Eye (tissue), 1 donor: ENCODE measurements at regions not wholly inside any gene's neighbourhood (a gene's known extent, or its start where the extent isn't known, plus 50 kb on each side); places are given as distances from the start of the nearest gene placed in this dataset.
"Not testable (repeated sequence)": the region's sequence is repeated elsewhere in the genome, so short reads cannot be mapped to it uniquely, and the experiment has no call there.

Experiments
- DNase-seq: peaks from one replicate; pipeline ENCODE4 v3.0.0-alpha.2; 2015

- DNase-seq, result no peak
Observed at GRCh38 chr12:127829281-127830064, 437.5 kb upstream of the TMEM132C start.

- DNase-seq, result peak; percentile 44
Observed at GRCh38 chr12:127830065-127830460, 436.9 kb upstream of the TMEM132C start.

- DNase-seq, result no peak
Observed at GRCh38 chr12:127830730-127831129, 436.2 kb upstream of the TMEM132C start.

GRCh38 chr12:127832172-127832571, 434.8 kb upstream of the TMEM132C start:
- no peak for DNase-seq

GRCh38 chr12:127836802-127837201, 430.2 kb upstream of the TMEM132C start:
- not testable (repeated sequence) for DNase-seq

- no peak for DNase-seq
Observed at GRCh38 chr12:127857661-127858060, 409.3 kb upstream of the TMEM132C start.

- no peak for DNase-seq
Observed at GRCh38 chr12:127860536-127860935, 406.4 kb upstream of the TMEM132C start.

- no peak for DNase-seq
Observed at GRCh38 chr12:127861406-127861805, 405.6 kb upstream of the TMEM132C start.

- DNase-seq, result no peak
Observed at GRCh38 chr12:127873306-127873705, 393.7 kb upstream of the TMEM132C start.

GRCh38 chr12:127881371-127882140, 385.4 kb upstream of the TMEM132C start:
- no peak for DNase-seq

GRCh38 chr12:127883013-127883412, 384.0 kb upstream of the TMEM132C start:
- DNase-seq, result no peak

GRCh38 chr12:127885954-127886750, 380.8 kb upstream of the TMEM132C start:
- DNase-seq, result no peak

GRCh38 chr12:127886827-127887226, 380.1 kb upstream of the TMEM132C start:
- DNase-seq, result no peak

- peak; percentile 4 for DNase-seq
Observed at GRCh38 chr12:127888943-127889719, 377.8 kb upstream of the TMEM132C start.

GRCh38 chr12:127893895-127894609, 372.9 kb upstream of the TMEM132C start:
- no peak for DNase-seq

- no peak for DNase-seq
Observed at GRCh38 chr12:127896661-127897060, 370.3 kb upstream of the TMEM132C start.

GRCh38 chr12:127898616-127899015, 368.4 kb upstream of the TMEM132C start:
- no peak for DNase-seq

GRCh38 chr12:127899971-127900370, 367.0 kb upstream of the TMEM132C start:
- no peak for DNase-seq

- DNase-seq, result no peak
Observed at GRCh38 chr12:127900386-127900785, 366.6 kb upstream of the TMEM132C start.

GRCh38 chr12:127903146-127903545, 363.8 kb upstream of the TMEM132C start:
- no peak for DNase-seq

- no peak for DNase-seq
Observed at GRCh38 chr12:127909041-127909440, 357.9 kb upstream of the TMEM132C start.

- DNase-seq, result no peak
Observed at GRCh38 chr12:127911291-127911690, 355.7 kb upstream of the TMEM132C start.
